Panc1 (cell line): ENCODE measurements at regions not wholly inside any gene's neighbourhood (a gene's known extent, or its start where the extent isn't known, plus 50 kb on each side); places are given as distances from the start of the nearest gene placed in this dataset.

Experiments
- POLR2AphosphoS5 ChIP-seq: IDR thresholded peaks from 2 replicates; pipeline ENCODE4 v1.6.1; 2012; ENCODE audit warnings: mild to moderate bottlenecking, low read depth, low read length, moderate library complexity
- TCF7L2 ChIP-seq: IDR thresholded peaks from 2 replicates; pipeline ENCODE4 v1.6.1; 2011; ENCODE audit warnings: mild to moderate bottlenecking, low read depth, low read length, inconsistent platforms
- TF ChIP-seq, protein P1 (sequence below): fragments of 450-650 bp; IDR thresholded peaks from 2 replicates; pipeline ENCODE4 v1.5.1; 2017; ENCODE audit warnings: mild to moderate bottlenecking
- TF ChIP-seq, protein P2 (sequence below), 2 experiments: IDR thresholded peaks; 2 replicates each; pipeline ENCODE4 v1.6.1; 2011 to 2012; ENCODE audit warnings: low read depth in 2 of 2, control low read depth in 1 of 2, low read length in 1 of 2, mild to moderate bottlenecking in 1 of 2, moderate library complexity in 1 of 2; ENCODE audit not compliant: insufficient read depth in 1 of 2

DNA sequence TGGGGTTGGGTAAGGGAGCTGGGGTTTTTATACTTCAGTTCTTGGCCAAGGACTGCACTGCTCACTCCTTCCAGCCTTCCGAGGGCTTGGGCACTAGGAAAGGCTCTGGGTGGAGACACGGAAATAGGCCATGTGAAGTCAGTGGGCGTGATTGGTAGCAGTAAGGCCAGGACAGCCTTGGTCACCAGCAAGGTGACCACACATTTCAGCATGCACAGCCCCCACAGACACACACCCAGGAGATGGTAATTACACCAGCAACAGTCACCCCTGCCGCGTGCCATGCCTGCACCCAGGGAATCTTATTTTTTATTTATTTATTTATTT is 252.5 kb downstream of the SEC14L1 start:
- TF ChIP-seq, protein P1, sequence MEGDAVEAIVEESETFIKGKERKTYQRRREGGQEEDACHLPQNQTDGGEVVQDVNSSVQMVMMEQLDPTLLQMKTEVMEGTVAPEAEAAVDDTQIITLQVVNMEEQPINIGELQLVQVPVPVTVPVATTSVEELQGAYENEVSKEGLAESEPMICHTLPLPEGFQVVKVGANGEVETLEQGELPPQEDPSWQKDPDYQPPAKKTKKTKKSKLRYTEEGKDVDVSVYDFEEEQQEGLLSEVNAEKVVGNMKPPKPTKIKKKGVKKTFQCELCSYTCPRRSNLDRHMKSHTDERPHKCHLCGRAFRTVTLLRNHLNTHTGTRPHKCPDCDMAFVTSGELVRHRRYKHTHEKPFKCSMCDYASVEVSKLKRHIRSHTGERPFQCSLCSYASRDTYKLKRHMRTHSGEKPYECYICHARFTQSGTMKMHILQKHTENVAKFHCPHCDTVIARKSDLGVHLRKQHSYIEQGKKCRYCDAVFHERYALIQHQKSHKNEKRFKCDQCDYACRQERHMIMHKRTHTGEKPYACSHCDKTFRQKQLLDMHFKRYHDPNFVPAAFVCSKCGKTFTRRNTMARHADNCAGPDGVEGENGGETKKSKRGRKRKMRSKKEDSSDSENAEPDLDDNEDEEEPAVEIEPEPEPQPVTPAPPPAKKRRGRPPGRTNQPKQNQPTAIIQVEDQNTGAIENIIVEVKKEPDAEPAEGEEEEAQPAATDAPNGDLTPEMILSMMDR: no peak
- TF ChIP-seq POLR2AphosphoS5: no peak
- TF ChIP-seq, protein P2, sequence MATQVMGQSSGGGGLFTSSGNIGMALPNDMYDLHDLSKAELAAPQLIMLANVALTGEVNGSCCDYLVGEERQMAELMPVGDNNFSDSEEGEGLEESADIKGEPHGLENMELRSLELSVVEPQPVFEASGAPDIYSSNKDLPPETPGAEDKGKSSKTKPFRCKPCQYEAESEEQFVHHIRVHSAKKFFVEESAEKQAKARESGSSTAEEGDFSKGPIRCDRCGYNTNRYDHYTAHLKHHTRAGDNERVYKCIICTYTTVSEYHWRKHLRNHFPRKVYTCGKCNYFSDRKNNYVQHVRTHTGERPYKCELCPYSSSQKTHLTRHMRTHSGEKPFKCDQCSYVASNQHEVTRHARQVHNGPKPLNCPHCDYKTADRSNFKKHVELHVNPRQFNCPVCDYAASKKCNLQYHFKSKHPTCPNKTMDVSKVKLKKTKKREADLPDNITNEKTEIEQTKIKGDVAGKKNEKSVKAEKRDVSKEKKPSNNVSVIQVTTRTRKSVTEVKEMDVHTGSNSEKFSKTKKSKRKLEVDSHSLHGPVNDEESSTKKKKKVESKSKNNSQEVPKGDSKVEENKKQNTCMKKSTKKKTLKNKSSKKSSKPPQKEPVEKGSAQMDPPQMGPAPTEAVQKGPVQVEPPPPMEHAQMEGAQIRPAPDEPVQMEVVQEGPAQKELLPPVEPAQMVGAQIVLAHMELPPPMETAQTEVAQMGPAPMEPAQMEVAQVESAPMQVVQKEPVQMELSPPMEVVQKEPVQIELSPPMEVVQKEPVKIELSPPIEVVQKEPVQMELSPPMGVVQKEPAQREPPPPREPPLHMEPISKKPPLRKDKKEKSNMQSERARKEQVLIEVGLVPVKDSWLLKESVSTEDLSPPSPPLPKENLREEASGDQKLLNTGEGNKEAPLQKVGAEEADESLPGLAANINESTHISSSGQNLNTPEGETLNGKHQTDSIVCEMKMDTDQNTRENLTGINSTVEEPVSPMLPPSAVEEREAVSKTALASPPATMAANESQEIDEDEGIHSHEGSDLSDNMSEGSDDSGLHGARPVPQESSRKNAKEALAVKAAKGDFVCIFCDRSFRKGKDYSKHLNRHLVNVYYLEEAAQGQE (IDR thresholded peaks at IDR 0.05; ENCODE audit: insufficient read depth in 1 of 2, low read depth in 2 of 2, low read length in 1 of 2): no peak
- no peak for TF ChIP-seq TCF7L2
